ENCODE measurements at regions not wholly inside any gene's neighbourhood (a gene's known extent, or its start where the extent isn't known, plus 50 kb on each side); places are given as distances from the start of the nearest gene placed in this dataset.

DNA sequence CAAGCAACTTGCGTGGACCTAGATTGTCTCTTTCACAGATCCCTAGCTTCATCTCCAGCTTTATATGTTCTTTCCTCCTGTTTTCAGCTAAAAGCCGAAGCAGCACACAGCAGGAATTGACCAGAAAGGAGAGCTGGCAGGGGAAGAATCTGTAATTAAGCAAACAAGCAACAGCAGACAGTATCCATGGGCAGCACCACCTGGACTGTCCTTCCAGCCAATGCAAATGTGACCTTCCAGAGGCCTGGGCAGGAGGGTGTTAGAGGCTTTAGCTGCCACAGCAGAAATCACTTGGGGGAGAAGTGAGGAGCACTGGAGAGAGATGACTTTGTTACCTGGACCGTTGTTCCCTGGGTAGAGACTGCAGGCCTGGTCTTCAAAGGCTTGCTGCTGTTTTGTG lies 427.6 kb upstream of the GOT2 start:
- H3K9me3 ChIP-seq (ENCODE audit: control insufficient read depth in 2 of 2, low read length in 2 of 2), result no peaks in the 10 kb centered on the region
- no peak overlapping the region for H3K4me3 Mint-ChIP-seq
- H3K27me3 Mint-ChIP-seq, result peaks cover 5% of the 10 kb centered on the region
- H3K36me3 ChIP-seq (ENCODE audit: control insufficient read depth, insufficient read depth, low read length), result no peaks in the 10 kb centered on the region
- peaks cover 0 to 4% (median 0%) of the 10 kb centered on the region in 7 donors for H3K9me3 Mint-ChIP-seq
- no peak overlapping the region for H3K27ac Mint-ChIP-seq
- H3K4me3 ChIP-seq (ENCODE audit: low read depth, low read length), result no peak overlapping the region
- DNase-seq (no peak), ATAC-seq (ENCODE audit: low read depth in 2 of 2) (no peak)
- no peaks in the 10 kb centered on the region for H3K36me3 Mint-ChIP-seq
- no peaks in the 10 kb centered on the region for H3K4me1 ChIP-seq (ENCODE audit: control insufficient read depth, insufficient read depth, low read length, poor library complexity, severe bottlenecking)
- no peaks in the 10 kb centered on the region for H3K27me3 ChIP-seq (ENCODE audit: control insufficient read depth, insufficient read depth, low read length)
- H3K27ac ChIP-seq (ENCODE audit: insufficient read depth, low read length, poor library complexity, severe bottlenecking), result no peak overlapping the region
- no peaks in the 10 kb centered on the region for H3K4me1 Mint-ChIP-seq

DNA sequence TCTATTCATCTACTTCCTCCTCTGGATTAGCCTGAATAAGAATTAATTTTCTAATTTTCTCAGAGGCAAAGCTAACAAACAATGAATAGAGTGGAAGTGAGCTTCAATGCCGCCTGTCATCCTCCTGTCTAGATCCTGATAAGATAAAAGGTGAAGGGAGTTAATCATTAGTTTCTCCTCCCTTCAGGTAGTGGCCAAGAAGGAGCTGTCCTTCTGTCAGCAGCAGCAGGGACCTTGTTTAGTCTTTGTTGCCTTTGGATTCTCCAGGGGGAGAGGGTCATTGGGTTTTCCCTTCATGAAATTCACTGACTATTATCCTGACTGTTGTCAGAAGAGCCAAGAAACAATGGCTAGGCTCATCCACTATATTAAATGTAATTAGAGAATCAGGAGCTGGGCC lies 420.2 kb upstream of the GOT2 start:
- ATAC-seq (ENCODE audit: low read depth in 2 of 2) (no peak), DNase-seq (no peak)
- Mint-ChIP-seq H3K4me1 (no peaks in the 10 kb centered on the region), H3K27me3 (no peaks in the 10 kb centered on the region), H3K9me3 (peaks cover 0 to 10% (median 2%) of the 10 kb centered on the region in 7 donors), H3K4me3 (no peak overlapping the region), H3K27ac (no peak overlapping the region), H3K36me3 (no peaks in the 10 kb centered on the region)
- H3K4me3 ChIP-seq (ENCODE audit: low read depth, low read length), result no peak overlapping the region
- H3K27ac ChIP-seq (ENCODE audit: insufficient read depth, low read length, poor library complexity, severe bottlenecking), result no peak overlapping the region
- no peaks in the 10 kb centered on the region for H3K9me3 ChIP-seq (ENCODE audit: control insufficient read depth in 2 of 2, low read length in 2 of 2)
- no peaks in the 10 kb centered on the region for H3K36me3 ChIP-seq (ENCODE audit: control insufficient read depth, insufficient read depth, low read length)
- H3K27me3 ChIP-seq (ENCODE audit: control insufficient read depth, insufficient read depth, low read length), result no peaks in the 10 kb centered on the region
- H3K4me1 ChIP-seq (ENCODE audit: control insufficient read depth, insufficient read depth, low read length, poor library complexity, severe bottlenecking), result no peaks in the 10 kb centered on the region

DNA sequence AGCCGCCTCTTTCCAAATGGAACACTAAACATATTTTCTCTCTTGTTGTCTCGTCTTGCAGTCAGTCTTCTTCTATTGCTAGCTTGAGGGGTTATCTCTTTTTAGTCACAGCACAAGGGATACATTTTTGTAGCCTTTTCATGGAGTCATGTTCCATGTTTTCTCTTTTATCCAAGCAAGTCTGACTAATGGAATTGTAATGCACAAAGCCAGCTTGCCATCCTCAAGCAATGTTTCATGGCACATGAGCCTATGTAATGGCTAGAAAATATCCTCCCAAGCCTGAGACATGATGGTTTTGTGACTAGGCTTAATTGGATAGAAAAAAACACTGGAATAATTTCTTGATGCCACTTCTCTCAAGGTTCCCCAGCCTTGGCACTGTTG lies 414.6 kb upstream of the GOT2 start:
- Histone ChIP-seq H3K4me3 (ENCODE audit: low read depth, low read length) (no peak overlapping the region), H3K27me3 (ENCODE audit: control insufficient read depth, insufficient read depth, low read length) (no peaks in the 10 kb centered on the region), H3K36me3 (ENCODE audit: control insufficient read depth, insufficient read depth, low read length) (no peaks in the 10 kb centered on the region), H3K4me1 (ENCODE audit: control insufficient read depth, insufficient read depth, low read length, poor library complexity, severe bottlenecking) (no peaks in the 10 kb centered on the region), H3K27ac (ENCODE audit: insufficient read depth, low read length, poor library complexity, severe bottlenecking) (no peak overlapping the region), H3K9me3 (ENCODE audit: control insufficient read depth in 2 of 2, low read length in 2 of 2) (no peaks in the 10 kb centered on the region)
- H3K4me3 Mint-ChIP-seq, result no peak overlapping the region
- H3K4me1 Mint-ChIP-seq, result no peaks in the 10 kb centered on the region
- no peak overlapping the region for H3K27ac Mint-ChIP-seq
- no peak for ATAC-seq (ENCODE audit: low read depth in 2 of 2)
- H3K9me3 Mint-ChIP-seq, result peaks cover 0 to 12% (median 8%) of the 10 kb centered on the region in 7 donors
- no peaks in the 10 kb centered on the region for H3K36me3 Mint-ChIP-seq
- DNase-seq, result no peak
- H3K27me3 Mint-ChIP-seq, result no peaks in the 10 kb centered on the region

DNA sequence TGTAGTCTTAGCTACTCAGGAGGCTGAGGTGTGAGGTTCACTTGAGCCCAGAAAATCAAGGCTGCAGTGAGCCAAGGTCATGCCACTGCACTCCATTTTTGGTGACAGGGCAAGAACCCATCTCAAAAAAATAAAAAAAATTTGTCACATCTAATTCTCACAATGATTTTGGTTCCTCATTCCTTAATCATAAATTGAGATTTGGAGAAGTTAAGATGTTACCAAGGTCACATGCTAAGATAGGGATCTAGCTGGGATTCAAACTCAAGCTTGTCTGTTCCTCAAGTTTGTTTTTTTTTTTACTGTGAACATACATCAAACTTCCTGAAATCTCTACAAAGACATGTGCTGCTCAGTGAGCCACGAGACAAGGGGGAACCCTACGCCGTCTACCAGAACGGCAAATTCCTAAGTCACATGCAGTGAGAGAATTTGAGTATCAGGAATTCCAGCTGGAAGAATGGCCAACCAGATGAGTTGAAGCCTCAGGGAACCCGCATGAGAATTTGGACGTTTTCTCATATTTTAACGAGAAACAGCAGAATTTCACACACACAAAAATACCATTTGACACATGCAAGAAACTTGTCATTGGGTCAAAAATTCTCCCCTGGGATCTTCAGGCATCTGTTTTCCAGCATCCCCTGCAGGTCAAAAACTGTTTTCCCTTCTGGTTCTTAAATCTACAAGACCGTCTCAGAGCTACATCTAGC lies 414.1 kb upstream of the GOT2 start:
- Mint-ChIP-seq H3K27ac (no peak overlapping the region), H3K9me3 (peaks cover 0 to 12% (median 8%) of the 10 kb centered on the region in 7 donors), H3K4me1 (no peaks in the 10 kb centered on the region), H3K36me3 (no peaks in the 10 kb centered on the region), H3K27me3 (no peaks in the 10 kb centered on the region), H3K4me3 (no peak overlapping the region)
- no peaks in the 10 kb centered on the region for H3K27me3 ChIP-seq (ENCODE audit: control insufficient read depth, insufficient read depth, low read length)
- no peaks in the 10 kb centered on the region for H3K9me3 ChIP-seq (ENCODE audit: control insufficient read depth in 2 of 2, low read length in 2 of 2)
- H3K4me1 ChIP-seq (ENCODE audit: control insufficient read depth, insufficient read depth, low read length, poor library complexity, severe bottlenecking), result no peaks in the 10 kb centered on the region
- no peak for ATAC-seq (ENCODE audit: low read depth in 2 of 2)
- no peak overlapping the region for H3K27ac ChIP-seq (ENCODE audit: insufficient read depth, low read length, poor library complexity, severe bottlenecking)
- DNase-seq, result no peak
- H3K4me3 ChIP-seq (ENCODE audit: low read depth, low read length), result no peak overlapping the region
- H3K36me3 ChIP-seq (ENCODE audit: control insufficient read depth, insufficient read depth, low read length), result no peaks in the 10 kb centered on the region

DNA sequence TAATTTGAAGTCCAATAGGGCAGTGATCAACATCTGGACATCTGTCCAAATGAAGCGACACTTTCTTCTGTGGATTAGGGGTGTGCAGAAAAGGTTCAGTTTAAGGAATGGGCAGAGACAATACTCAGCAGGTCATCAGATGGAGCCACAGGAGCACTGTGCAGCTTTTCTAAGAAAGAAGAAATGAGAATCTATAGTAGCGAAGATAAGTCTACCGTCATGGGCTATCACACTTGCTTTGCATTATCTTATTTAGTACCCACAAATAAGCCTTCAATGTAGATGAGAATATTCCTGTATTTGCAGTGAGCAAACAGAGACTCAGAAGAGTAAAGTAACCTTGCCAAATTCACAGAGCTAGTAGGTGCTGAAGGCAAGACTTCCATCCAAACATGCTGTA lies 412.0 kb upstream of the GOT2 start:
- Mint-ChIP-seq H3K27ac (no peak overlapping the region), H3K9me3 (peaks cover 0 to 11% (median 3%) of the 10 kb centered on the region in 7 donors), H3K4me3 (no peak overlapping the region), H3K4me1 (no peaks in the 10 kb centered on the region), H3K36me3 (no peaks in the 10 kb centered on the region), H3K27me3 (no peaks in the 10 kb centered on the region)
- Histone ChIP-seq H3K36me3 (ENCODE audit: control insufficient read depth, insufficient read depth, low read length) (no peaks in the 10 kb centered on the region), H3K27ac (ENCODE audit: insufficient read depth, low read length, poor library complexity, severe bottlenecking) (no peak overlapping the region), H3K9me3 (ENCODE audit: control insufficient read depth in 2 of 2, low read length in 2 of 2) (no peaks in the 10 kb centered on the region), H3K4me3 (ENCODE audit: low read depth, low read length) (no peak overlapping the region), H3K4me1 (ENCODE audit: control insufficient read depth, insufficient read depth, low read length, poor library complexity, severe bottlenecking) (no peaks in the 10 kb centered on the region), H3K27me3 (ENCODE audit: control insufficient read depth, insufficient read depth, low read length) (no peaks in the 10 kb centered on the region)
- DNase-seq (no peak), ATAC-seq (ENCODE audit: low read depth in 2 of 2) (no peak)

DNA sequence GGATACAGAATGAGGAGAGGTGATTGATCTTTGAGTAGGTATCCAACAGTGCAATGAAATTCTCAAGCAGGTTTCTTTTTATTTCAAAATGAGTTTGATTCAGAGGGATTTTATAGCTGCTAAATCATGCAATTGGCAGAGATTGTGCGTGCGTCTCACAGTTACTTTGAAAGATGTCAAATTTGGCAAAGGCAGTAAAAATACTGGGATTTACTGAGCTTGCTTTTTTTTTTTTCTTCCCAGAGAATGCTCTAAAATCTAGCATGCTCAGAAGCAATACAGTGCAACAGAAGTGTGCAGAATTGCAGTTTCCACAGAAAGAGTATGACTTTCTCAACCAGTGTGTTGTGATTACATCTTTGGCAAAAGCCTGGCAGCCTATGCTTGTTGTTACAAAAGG lies 410.7 kb upstream of the GOT2 start:
- H3K9me3 Mint-ChIP-seq, result peaks cover 0 to 15% (median 6%) of the 10 kb centered on the region in 7 donors
- Histone ChIP-seq H3K9me3 (ENCODE audit: control insufficient read depth in 2 of 2, low read length in 2 of 2) (no peaks in the 10 kb centered on the region), H3K36me3 (ENCODE audit: control insufficient read depth, insufficient read depth, low read length) (no peaks in the 10 kb centered on the region), H3K27me3 (ENCODE audit: control insufficient read depth, insufficient read depth, low read length) (no peaks in the 10 kb centered on the region), H3K27ac (ENCODE audit: insufficient read depth, low read length, poor library complexity, severe bottlenecking) (no peak overlapping the region), H3K4me1 (ENCODE audit: control insufficient read depth, insufficient read depth, low read length, poor library complexity, severe bottlenecking) (no peaks in the 10 kb centered on the region), H3K4me3 (ENCODE audit: low read depth, low read length) (no peak overlapping the region)
- no peak overlapping the region for H3K4me3 Mint-ChIP-seq
- no peak overlapping the region for H3K27ac Mint-ChIP-seq
- no peak for ATAC-seq (ENCODE audit: low read depth in 2 of 2)
- H3K4me1 Mint-ChIP-seq, result no peaks in the 10 kb centered on the region
- no peak for DNase-seq
- H3K27me3 Mint-ChIP-seq, result no peaks in the 10 kb centered on the region
- no peaks in the 10 kb centered on the region for H3K36me3 Mint-ChIP-seq

DNA sequence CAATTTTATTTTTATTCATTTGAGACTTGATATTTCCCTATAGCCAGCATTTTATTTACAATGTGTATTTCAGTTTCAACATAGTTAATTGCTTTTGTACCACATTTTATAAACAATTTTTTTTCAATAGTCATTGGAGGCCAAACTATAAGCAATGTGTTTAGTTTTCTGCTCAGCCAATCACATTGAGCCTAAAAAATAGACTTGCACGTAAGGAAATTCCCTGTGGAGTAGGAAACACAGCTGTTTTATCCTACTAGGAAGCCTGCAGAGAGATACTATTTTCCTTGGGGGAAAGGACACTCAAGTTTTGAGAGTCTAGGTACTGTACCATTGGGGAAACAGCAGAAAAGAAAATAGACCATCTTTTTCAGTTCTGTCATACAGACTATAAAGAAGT lies 410.2 kb upstream of the GOT2 start:
- peaks cover 0 to 19% (median 6%) of the 10 kb centered on the region in 7 donors for H3K9me3 Mint-ChIP-seq
- H3K27me3 ChIP-seq (ENCODE audit: control insufficient read depth, insufficient read depth, low read length), result no peaks in the 10 kb centered on the region
- no peak overlapping the region for H3K27ac Mint-ChIP-seq
- no peak overlapping the region for H3K27ac ChIP-seq (ENCODE audit: insufficient read depth, low read length, poor library complexity, severe bottlenecking)
- H3K4me1 Mint-ChIP-seq, result no peaks in the 10 kb centered on the region
- no peaks in the 10 kb centered on the region for H3K4me1 ChIP-seq (ENCODE audit: control insufficient read depth, insufficient read depth, low read length, poor library complexity, severe bottlenecking)
- no peaks in the 10 kb centered on the region for H3K9me3 ChIP-seq (ENCODE audit: control insufficient read depth in 2 of 2, low read length in 2 of 2)
- H3K4me3 ChIP-seq (ENCODE audit: low read depth, low read length), result no peak overlapping the region
- H3K36me3 ChIP-seq (ENCODE audit: control insufficient read depth, insufficient read depth, low read length), result no peaks in the 10 kb centered on the region
- DNase-seq (no peak), ATAC-seq (ENCODE audit: low read depth in 2 of 2) (no peak)
- no peaks in the 10 kb centered on the region for H3K27me3 Mint-ChIP-seq
- H3K4me3 Mint-ChIP-seq, result no peak overlapping the region
- no peaks in the 10 kb centered on the region for H3K36me3 Mint-ChIP-seq

DNA sequence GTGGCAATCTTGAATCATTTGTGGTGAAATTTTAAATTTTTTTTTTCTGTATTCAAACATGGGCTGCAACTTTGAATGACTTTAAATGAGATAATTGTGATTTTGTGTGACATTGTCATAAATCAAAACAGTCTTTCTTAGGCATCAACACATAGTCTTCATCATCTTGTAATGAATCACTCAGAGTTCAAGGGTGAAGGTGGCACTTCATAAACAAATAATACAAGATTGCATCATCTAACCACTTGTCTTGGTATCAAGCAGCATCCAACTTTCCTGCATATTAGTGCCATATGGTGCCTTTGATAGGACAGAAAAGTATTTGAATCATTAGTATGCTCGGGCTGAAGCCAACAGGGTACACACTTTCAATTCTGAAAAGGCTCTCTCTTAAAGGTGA lies 392.4 kb upstream of the GOT2 start:
- Mint-ChIP-seq H3K27me3 (peaks cover 5% of the 10 kb centered on the region), H3K9me3 (peaks cover 0 to 6% (median under 1%) of the 10 kb centered on the region in 7 donors), H3K4me1 (no peaks in the 10 kb centered on the region), H3K36me3 (no peaks in the 10 kb centered on the region), H3K4me3 (no peak overlapping the region), H3K27ac (no peak overlapping the region)
- DNase-seq, result no peak
- no peaks in the 10 kb centered on the region for H3K36me3 ChIP-seq (ENCODE audit: control insufficient read depth, insufficient read depth, low read length)
- no peaks in the 10 kb centered on the region for H3K4me1 ChIP-seq (ENCODE audit: control insufficient read depth, insufficient read depth, low read length, poor library complexity, severe bottlenecking)
- H3K27ac ChIP-seq (ENCODE audit: insufficient read depth, low read length, poor library complexity, severe bottlenecking), result no peak overlapping the region
- no peak overlapping the region for H3K4me3 ChIP-seq (ENCODE audit: low read depth, low read length)
- no peaks in the 10 kb centered on the region for H3K9me3 ChIP-seq (ENCODE audit: control insufficient read depth in 2 of 2, low read length in 2 of 2)
- no peak for ATAC-seq (ENCODE audit: low read depth in 2 of 2)
- H3K27me3 ChIP-seq (ENCODE audit: control insufficient read depth, insufficient read depth, low read length), result no peaks in the 10 kb centered on the region

All from CD4-positive, CD25-positive, alpha-beta regulatory T cell (primary cell).